HG03066 (cell line): ENCODE measurements at regions not wholly inside any gene's neighbourhood (a gene's known extent, or its start where the extent isn't known, plus 50 kb on each side); places are given as distances from the start of the nearest gene placed in this dataset.
"Not testable (repeated sequence)": the region's sequence is repeated elsewhere in the genome, so short reads cannot be mapped to it uniquely, and the experiment has no call there.

Experiments used
- ATAC-seq: cut with Tn5 transposase; IDR thresholded peaks from one replicate; pipeline ENCODE4 v1.9.1; 2021; ENCODE audit warnings: low read depth; ENCODE audit not compliant: unreplicated experiment

GRCh38 chr5:30523061-30523460, 670.4 kb upstream of the CDH6 start:
- ATAC-seq, result no peak

GRCh38 chr5:30505014-30505886, 688.2 kb upstream of the CDH6 start:
- no peak for ATAC-seq

GRCh38 chr5:30502277-30502676, 691.2 kb upstream of the CDH6 start:
- ATAC-seq, result no peak

- no peak for ATAC-seq
Measured at GRCh38 chr5:30501065-30501464, 692.4 kb upstream of the CDH6 start.

- ATAC-seq, result no peak
Measured at GRCh38 chr5:30500513-30500912, 693.0 kb upstream of the CDH6 start.

- ATAC-seq, result no peak
Measured at GRCh38 chr5:30499402-30499801, 694.1 kb upstream of the CDH6 start.

GRCh38 chr5:30498972-30499371, 694.5 kb upstream of the CDH6 start:
- ATAC-seq, result no peak

GRCh38 chr5:30498509-30498908, 695.0 kb upstream of the CDH6 start:
- not testable (repeated sequence) for ATAC-seq

- not testable (repeated sequence) for ATAC-seq
Measured at GRCh38 chr5:30494113-30494512, 699.4 kb upstream of the CDH6 start.

- ATAC-seq, result no peak
Measured at GRCh38 chr5:30479104-30479503, 714.4 kb upstream of the CDH6 start.

GRCh38 chr5:30475429-30475828, 718.1 kb upstream of the CDH6 start:
- no peak for ATAC-seq

- ATAC-seq, result no peak
Measured at GRCh38 chr5:30469691-30470090, 723.8 kb upstream of the CDH6 start.

- no peak for ATAC-seq
Measured at GRCh38 chr5:30458681-30459080, 734.8 kb upstream of the CDH6 start.

GRCh38 chr5:30455484-30455883, 738.0 kb upstream of the CDH6 start:
- not testable (repeated sequence) for ATAC-seq

GRCh38 chr5:30453168-30453567, 740.3 kb upstream of the CDH6 start:
- ATAC-seq, result no peak

- no peak for ATAC-seq
Measured at GRCh38 chr5:30450153-30450552, 743.3 kb upstream of the CDH6 start.

- no peak for ATAC-seq
Measured at GRCh38 chr5:30447431-30447830, 746.1 kb upstream of the CDH6 start.

GRCh38 chr5:30446456-30446855, 747.0 kb upstream of the CDH6 start:
- ATAC-seq, result no peak

- ATAC-seq, result no peak
Measured at GRCh38 chr5:30438785-30439184, 754.7 kb upstream of the CDH6 start.

- ATAC-seq, result no peak
Measured at GRCh38 chr5:30436691-30437090, 756.8 kb upstream of the CDH6 start.

- not testable (repeated sequence) for ATAC-seq
Measured at GRCh38 chr5:30428866-30429407, 764.5 kb upstream of the CDH6 start.

- ATAC-seq, result no peak
Measured at GRCh38 chr5:30414078-30414477, 779.4 kb upstream of the CDH6 start.
